ENCODE measurements at regions not wholly inside any gene's neighbourhood (a gene's known extent, or its start where the extent isn't known, plus 50 kb on each side); places are given as distances from the start of the nearest gene placed in this dataset.

GRCh38 chr6:4584801-4585200 is 191.4 kb upstream of the CDYL start:
- TF ChIP-seq POLR2A (IDR thresholded peaks at IDR 0.05): no peak
- TF ChIP-seq POLR2AphosphoS5 (IDR thresholded peaks at IDR 0.05): no peak
